Spinal cord (tissue), 9 donors: ENCODE measurements at regions not wholly inside any gene's neighbourhood (a gene's known extent, or its start where the extent isn't known, plus 50 kb on each side); places are given as distances from the start of the nearest gene placed in this dataset.

ENCODE experiments used
- DNase-seq, 6 donors: peaks; one replicate each; pipeline versions ENCODE4 v3.0.0 to v3.0.0-alpha.2; 2013 to 2015; ENCODE audit warnings: low spot score in 6 of 6, low read depth in 4 of 6
- H3K27ac ChIP-seq: one replicate; pipeline ENCODE4 v1.5.1; 2013; ENCODE audit warnings: low read depth, low read length, control low read depth
- H3K27me3 ChIP-seq: one replicate; pipeline ENCODE4 v1.6.1; 2013; ENCODE audit warnings: low read length; ENCODE audit not compliant: control insufficient read depth, insufficient read depth
- H3K36me3 ChIP-seq: one replicate; pipeline ENCODE4 v1.6.1; 2013; ENCODE audit warnings: low read length; ENCODE audit not compliant: control insufficient read depth, insufficient read depth
- H3K4me1 ChIP-seq: one replicate; pipeline ENCODE4 v1.6.1; 2013; ENCODE audit warnings: low read length; ENCODE audit not compliant: control insufficient read depth, insufficient read depth
- H3K4me3 ChIP-seq: one replicate; pipeline ENCODE4 v1.5.1; 2013; ENCODE audit warnings: low read depth, low read length, control low read depth
- H3K9me3 ChIP-seq: one replicate; pipeline ENCODE4 v1.6.1; 2013; ENCODE audit warnings: low read length; ENCODE audit not compliant: control insufficient read depth, insufficient read depth
- WGBS: methylation state at CpG from one replicate; pipeline ENCODE4 v1.1.5; 2013; ENCODE audit warnings: missing lambda C conversion rate; ENCODE audit not compliant: insufficient coverage; 5-methylcytosine and 5-hydroxymethylcytosine counted together
- donor health status: healthy.

GRCh38 chr1:88272216-88272615 lies 411.9 kb upstream of the PKN2 start:
- no peaks in the 10 kb centered on the region for H3K4me1 ChIP-seq
- no peak for DNase-seq
- no peak overlapping the region for H3K4me3 ChIP-seq
- no peaks in the 10 kb centered on the region for H3K9me3 ChIP-seq
- no peaks in the 10 kb centered on the region for H3K36me3 ChIP-seq
- H3K27me3 ChIP-seq = no peaks in the 10 kb centered on the region
- 81% methylated on average over 4 of the region's 5 CpGs for WGBS
- H3K27ac ChIP-seq = no peak overlapping the region

GRCh38 chr1:88274431-88274830 lies 409.6 kb upstream of the PKN2 start:
- no peak overlapping the region for H3K4me3 ChIP-seq
- H3K36me3 ChIP-seq = no peaks in the 10 kb centered on the region
- no peak for DNase-seq
- no peaks in the 10 kb centered on the region for H3K27me3 ChIP-seq
- no peaks in the 10 kb centered on the region for H3K9me3 ChIP-seq
- no peaks in the 10 kb centered on the region for H3K4me1 ChIP-seq
- no CpG with 5 or more reads among the region's 1 CpG for WGBS
- no peak overlapping the region for H3K27ac ChIP-seq

- peak in 1 of 6 donors; percentile 28 for DNase-seq
- Histone ChIP-seq H3K4me3 (no peak overlapping the region), H3K4me1 (no peaks in the 10 kb centered on the region), H3K9me3 (no peaks in the 10 kb centered on the region), H3K27ac (no peak overlapping the region), H3K36me3 (no peaks in the 10 kb centered on the region), H3K27me3 (no peaks in the 10 kb centered on the region)
- no CpG with 5 or more reads among the region's 3 CpGs for WGBS
Measured at GRCh38 chr1:88275259-88275862, 408.7 kb upstream of the PKN2 start.

- no peaks in the 10 kb centered on the region for H3K9me3 ChIP-seq
- no peaks in the 10 kb centered on the region for H3K4me1 ChIP-seq
- H3K4me3 ChIP-seq = no peak overlapping the region
- no peak overlapping the region for H3K27ac ChIP-seq
- H3K27me3 ChIP-seq = no peaks in the 10 kb centered on the region
- no peak for DNase-seq
- 80% methylated on average over 1 of the region's 4 CpGs for WGBS
- H3K36me3 ChIP-seq = no peaks in the 10 kb centered on the region
Measured at GRCh38 chr1:88276163-88276562, 407.9 kb upstream of the PKN2 start.

GRCh38 chr1:88284066-88284465 lies 400.0 kb upstream of the PKN2 start:
- WGBS = no CpG with 5 or more reads among the region's 2 CpGs
- no peaks in the 10 kb centered on the region for H3K4me1 ChIP-seq
- H3K9me3 ChIP-seq = no peaks in the 10 kb centered on the region
- no peak for DNase-seq
- H3K4me3 ChIP-seq = no peak overlapping the region
- no peak overlapping the region for H3K27ac ChIP-seq
- no peaks in the 10 kb centered on the region for H3K36me3 ChIP-seq
- H3K27me3 ChIP-seq = no peaks in the 10 kb centered on the region

GRCh38 chr1:88284666-88285366 lies 399.3 kb upstream of the PKN2 start:
- Histone ChIP-seq H3K27me3 (no peaks in the 10 kb centered on the region), H3K9me3 (no peaks in the 10 kb centered on the region), H3K36me3 (no peaks in the 10 kb centered on the region), H3K4me1 (no peaks in the 10 kb centered on the region), H3K27ac (no peak overlapping the region), H3K4me3 (no peak overlapping the region)
- WGBS = no CpG with 5 or more reads among the region's 4 CpGs
- DNase-seq = no peak

GRCh38 chr1:88286716-88287115 lies 397.4 kb upstream of the PKN2 start:
- 100% methylated on average over 1 of the region's 1 CpG for WGBS
- no peaks in the 10 kb centered on the region for H3K9me3 ChIP-seq
- no peaks in the 10 kb centered on the region for H3K27me3 ChIP-seq
- no peak overlapping the region for H3K27ac ChIP-seq
- DNase-seq = no peak
- no peaks in the 10 kb centered on the region for H3K4me1 ChIP-seq
- H3K4me3 ChIP-seq = no peak overlapping the region
- no peaks in the 10 kb centered on the region for H3K36me3 ChIP-seq

- H3K9me3 ChIP-seq = no peaks in the 10 kb centered on the region
- no peak overlapping the region for H3K27ac ChIP-seq
- no peak for DNase-seq
- H3K4me3 ChIP-seq = no peak overlapping the region
- WGBS = 88% methylated on average over 1 of the region's 2 CpGs
- H3K27me3 ChIP-seq = no peaks in the 10 kb centered on the region
- H3K36me3 ChIP-seq = no peaks in the 10 kb centered on the region
- peaks cover 4% of the 10 kb centered on the region for H3K4me1 ChIP-seq
Measured at GRCh38 chr1:88288571-88288970, 395.5 kb upstream of the PKN2 start.

GRCh38 chr1:88289401-88290102 lies 394.5 kb upstream of the PKN2 start:
- H3K4me3 ChIP-seq = no peak overlapping the region
- no peak for DNase-seq
- WGBS = no CpG with 5 or more reads among the region's 2 CpGs
- no peaks in the 10 kb centered on the region for H3K36me3 ChIP-seq
- H3K27me3 ChIP-seq = no peaks in the 10 kb centered on the region
- H3K27ac ChIP-seq = no peak overlapping the region
- peaks cover 4% of the 10 kb centered on the region for H3K4me1 ChIP-seq
- H3K9me3 ChIP-seq = no peaks in the 10 kb centered on the region
